ENCODE measurements at regions not wholly inside any gene's neighbourhood (a gene's known extent, or its start where the extent isn't known, plus 50 kb on each side); places are given as distances from the start of the nearest gene placed in this dataset.

- DNase-seq, result no peak
Measured at GRCh38 chr15:101550124-101550523, 60.6 kb upstream of the PCSK6 start.

- no peak for DNase-seq
Measured at GRCh38 chr15:101549647-101550046, 60.1 kb upstream of the PCSK6 start.

- DNase-seq, result no peak
Measured at GRCh38 chr15:101547737-101548136, 58.2 kb upstream of the PCSK6 start.

GRCh38 chr15:101545548-101546505 lies 56.3 kb upstream of the PCSK6 start:
- no peak for DNase-seq

- no peak for DNase-seq
Measured at GRCh38 chr15:101544613-101544945, 55.1 kb upstream of the PCSK6 start.

- no peak for DNase-seq
Measured at GRCh38 chr15:101543926-101544612, 54.6 kb upstream of the PCSK6 start.

GRCh38 chr15:101543431-101543830 lies 53.9 kb upstream of the PCSK6 start:
- DNase-seq, result no peak

GRCh38 chr15:101543026-101543390 lies 53.5 kb upstream of the PCSK6 start:
- DNase-seq, result no peak

- no peak for DNase-seq
Measured at GRCh38 chr15:101542306-101543025, 53.0 kb upstream of the PCSK6 start.

GRCh38 chr15:101541501-101542292 lies 52.2 kb upstream of the PCSK6 start:
- no peak for DNase-seq

GRCh38 chr15:101540480-101541239 lies 51.2 kb upstream of the PCSK6 start:
- DNase-seq, result no peak

GRCh38 chr15:101539930-101540329 lies 50.4 kb upstream of the PCSK6 start:
- no peak for DNase-seq

- no peak for DNase-seq
Measured at GRCh38 chr15:101539492-101539891, 50.0 kb upstream of the PCSK6 start.

All from fibroblast of skin of right biceps (primary cell).